Right ventricle myocardium inferior (tissue), 1 donor: ENCODE measurements at regions not wholly inside any gene's neighbourhood (a gene's known extent, or its start where the extent isn't known, plus 50 kb on each side); places are given as distances from the start of the nearest gene placed in this dataset.
"Not testable (repeated sequence)": the region's sequence is repeated elsewhere in the genome, so short reads cannot be mapped to it uniquely, and the experiment has no call there.

ENCODE experiments used
- ATAC-seq: fragments of 200-7000 bp; cut with Tn5 transposase; one replicate; pipeline ENCODE4 v1.9.1; 2020; ENCODE audit warnings: mild to moderate bottlenecking, moderate library complexity
- DNase-seq: peaks from one replicate; pipeline ENCODE4 v3.0.0; 2021; ENCODE audit errors: missing footprints
- intact Hi-C: fragments of 100-400 bp; cut with DNase I; formaldehyde crosslinking; loops from one replicate; pipeline ENCODE4 v1.11.0; 2022
- donor health status: DM: no; HTN: yes; CAD: no; lungs with severe emphysema.

GRCh38 chr5:42989190-42989589, 50.9 kb downstream of the ANXA2R start:
- ATAC-seq = no peak
- intact Hi-C loops = no loop called here
- no peak for DNase-seq

- DNase-seq (no peak), ATAC-seq (no peak)
- intact Hi-C loops = no loop called here
Observed at GRCh38 chr5:42988568-42988967, 51.6 kb downstream of the ANXA2R start.

DNA sequence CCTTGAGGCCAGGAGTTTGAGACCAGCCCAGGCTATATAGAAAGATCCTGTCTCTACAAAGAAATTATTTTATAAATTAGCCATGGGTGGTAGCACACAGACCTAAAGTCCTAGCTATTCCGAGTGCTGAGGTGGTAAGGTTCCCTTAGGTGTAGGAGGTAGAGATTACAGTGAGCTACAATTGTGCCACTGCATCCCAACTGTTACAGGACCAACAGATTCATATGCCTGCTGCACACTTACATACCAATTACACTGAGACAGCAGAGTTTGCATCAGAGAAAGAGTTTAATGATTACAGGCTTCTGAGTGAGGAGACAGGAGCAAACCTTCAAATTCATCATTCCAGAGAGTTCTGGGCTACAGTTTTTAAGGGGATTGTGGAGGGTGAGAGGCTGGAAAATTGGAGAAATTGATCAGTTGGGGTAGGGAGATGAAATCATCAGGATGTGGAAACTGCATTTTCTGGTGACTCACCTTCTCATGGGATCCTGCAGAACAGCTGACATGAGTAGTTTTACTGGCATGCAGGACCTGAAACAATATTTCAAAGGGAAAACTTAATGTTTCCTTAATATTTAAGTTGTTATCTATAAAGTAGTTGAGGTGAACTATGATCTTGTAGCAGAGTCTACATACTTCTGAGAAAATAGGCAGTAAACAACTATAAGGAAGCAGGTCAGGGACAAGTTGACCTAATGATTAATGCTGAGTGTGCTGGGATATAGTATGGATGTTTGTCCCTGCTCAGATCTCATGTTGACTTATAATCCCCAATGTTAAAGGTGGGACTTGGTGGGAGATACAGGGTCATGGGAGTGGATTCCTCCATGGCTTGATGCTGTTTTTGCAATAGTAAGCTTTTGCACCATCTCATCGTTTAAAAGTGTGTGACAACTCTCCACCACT, 54.7 kb downstream of the ANXA2R start:
- intact Hi-C loops = no loop called here
- ATAC-seq (no peak), DNase-seq (no peak)

DNA sequence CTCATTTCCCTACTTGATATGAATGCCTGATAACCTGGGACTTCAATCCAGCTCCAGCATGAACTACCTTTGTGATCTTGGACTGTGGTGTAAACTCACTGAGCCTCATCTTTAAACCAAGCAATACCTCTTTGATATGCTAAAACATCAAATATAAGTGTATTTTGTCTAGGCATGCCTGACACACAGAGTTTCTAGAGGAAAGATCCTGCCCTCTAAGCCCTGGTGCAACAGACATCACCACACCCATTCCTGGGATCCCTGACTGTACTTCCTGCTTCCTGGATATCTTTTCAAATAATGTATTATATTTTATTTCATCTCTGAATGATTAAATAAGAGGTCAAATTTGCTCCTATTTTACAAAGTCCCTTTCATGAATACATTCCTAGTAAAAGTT, 55.8 kb downstream of the ANXA2R start:
- intact Hi-C loops = no loop called here
- ATAC-seq (no peak), DNase-seq (no peak)

- ATAC-seq = no peak
- no peak for DNase-seq
- intact Hi-C loops = no loop called here
Observed at GRCh38 chr5:42982107-42982622, 58.0 kb downstream of the ANXA2R start.

- intact Hi-C loops, ATAC-seq, DNase-seq: not testable (repeated sequence)
Observed at GRCh38 chr5:42981417-42982106, 58.6 kb downstream of the ANXA2R start.

GRCh38 chr5:42981015-42981414, 59.1 kb downstream of the ANXA2R start:
- intact Hi-C loops, DNase-seq, ATAC-seq: not testable (repeated sequence)

DNA sequence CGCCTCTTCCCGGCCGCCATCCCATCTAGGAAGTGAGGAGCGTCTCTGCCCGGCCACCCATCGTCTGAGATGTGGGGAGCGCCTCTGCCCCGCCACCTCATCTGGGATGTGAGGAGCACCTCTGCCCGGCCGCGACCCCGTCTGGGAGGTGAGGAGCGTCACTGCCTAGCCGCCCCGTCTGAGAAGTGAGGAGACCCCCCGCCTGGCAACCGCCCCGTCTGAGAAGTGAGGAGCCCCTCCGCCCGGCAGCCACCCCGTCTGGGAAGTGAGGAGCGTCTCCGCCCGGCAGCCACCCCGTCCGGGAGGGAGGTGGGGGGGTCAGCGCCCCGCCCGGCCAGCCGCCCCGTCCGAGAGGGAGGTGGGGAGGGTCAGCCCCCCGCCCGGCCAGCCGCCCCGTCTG, 59.7 kb downstream of the ANXA2R start:
- intact Hi-C loops, ATAC-seq, DNase-seq: not testable (repeated sequence)

- intact Hi-C loops, DNase-seq, ATAC-seq: not testable (repeated sequence)
Observed at GRCh38 chr5:42979242-42979641, 60.9 kb downstream of the ANXA2R start.

- no peak for ATAC-seq
- intact Hi-C loops = no loop called here
- DNase-seq = no peak
Observed at GRCh38 chr5:42974536-42974935, 65.6 kb downstream of the ANXA2R start.

- ATAC-seq (no peak), DNase-seq (no peak)
- intact Hi-C loops = no loop called here
Observed at GRCh38 chr5:42970636-42971559, 69.2 kb downstream of the ANXA2R start.

GRCh38 chr5:42965934-42966333, 74.2 kb downstream of the ANXA2R start:
- ATAC-seq (no peak), DNase-seq (no peak)

GRCh38 chr5:42963412-42963811, 76.7 kb downstream of the ANXA2R start:
- DNase-seq (no peak), ATAC-seq (no peak)
- intact Hi-C loops = no loop called here

More at GRCh38 chr5:42965934-42966333, 74.2 kb downstream of the ANXA2R start:
- intact Hi-C loops = no loop called here

DNA sequence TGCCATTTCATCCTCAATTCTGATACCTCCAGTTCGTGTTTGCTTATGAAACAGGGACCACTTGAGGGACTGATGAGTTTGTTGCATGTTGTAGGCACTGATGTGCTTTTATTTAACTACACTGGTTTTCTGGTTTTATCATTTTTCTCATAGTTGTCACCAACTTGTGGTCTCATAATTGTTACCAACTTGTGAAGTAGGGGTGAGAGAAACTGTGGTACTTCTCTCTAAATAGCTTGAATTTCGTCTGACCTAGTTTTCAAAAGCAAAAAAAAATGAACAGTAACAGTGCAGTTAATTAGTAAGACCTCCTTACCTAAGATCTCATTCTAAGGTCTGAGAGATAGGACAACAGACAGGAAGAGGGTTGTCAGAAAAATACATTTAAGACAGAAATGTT, 78.0 kb downstream of the ANXA2R start:
- intact Hi-C loops = no loop called here
- ATAC-seq (no peak), DNase-seq (no peak)

DNA sequence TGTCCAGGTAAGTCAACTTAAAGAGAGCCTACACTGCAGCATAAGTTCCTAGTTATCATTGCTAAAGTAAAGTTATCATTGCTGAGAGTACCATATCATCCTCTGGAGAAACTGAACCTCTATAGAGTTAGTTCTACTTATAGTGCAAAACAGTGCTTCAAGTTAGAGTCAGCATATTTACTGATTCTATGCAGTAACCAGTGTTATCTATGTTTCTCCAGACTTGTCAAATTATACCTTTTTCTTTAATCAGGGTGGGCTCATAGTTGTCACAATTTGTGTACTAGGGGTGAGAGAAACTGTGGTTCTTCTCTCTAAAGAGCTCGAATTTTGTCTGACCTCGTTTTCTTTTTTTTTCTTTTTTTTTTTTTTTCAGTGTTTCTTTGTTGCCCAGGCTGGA, 79.6 kb downstream of the ANXA2R start:
- ATAC-seq (no peak), DNase-seq (no peak)
- intact Hi-C loops = no loop called here

DNA sequence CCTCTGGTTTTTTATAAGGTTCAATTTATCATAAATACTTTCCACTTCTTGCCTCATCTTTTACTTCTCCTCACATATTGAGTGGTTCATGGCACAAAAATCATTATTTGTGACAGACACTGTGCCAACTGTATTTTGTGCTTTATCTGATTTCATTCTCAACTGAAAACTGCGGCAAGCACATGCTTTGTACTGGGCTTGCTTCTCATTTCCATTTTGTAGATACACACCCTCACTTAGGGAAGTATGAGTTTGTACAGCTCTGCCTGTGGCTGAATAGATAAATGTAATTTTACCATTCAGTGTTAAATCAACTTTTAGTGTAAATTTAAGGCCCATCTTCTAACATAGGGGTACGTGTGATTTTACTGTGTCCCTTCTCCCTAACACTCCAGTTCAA, 83.6 kb downstream of the ANXA2R start:
- DNase-seq (no peak), ATAC-seq (no peak)
- intact Hi-C loops = no loop called here

GRCh38 chr5:42953041-42953440, 87.1 kb downstream of the ANXA2R start:
- no peak for DNase-seq
- intact Hi-C loops = no loop called here
- ATAC-seq = no peak

DNA sequence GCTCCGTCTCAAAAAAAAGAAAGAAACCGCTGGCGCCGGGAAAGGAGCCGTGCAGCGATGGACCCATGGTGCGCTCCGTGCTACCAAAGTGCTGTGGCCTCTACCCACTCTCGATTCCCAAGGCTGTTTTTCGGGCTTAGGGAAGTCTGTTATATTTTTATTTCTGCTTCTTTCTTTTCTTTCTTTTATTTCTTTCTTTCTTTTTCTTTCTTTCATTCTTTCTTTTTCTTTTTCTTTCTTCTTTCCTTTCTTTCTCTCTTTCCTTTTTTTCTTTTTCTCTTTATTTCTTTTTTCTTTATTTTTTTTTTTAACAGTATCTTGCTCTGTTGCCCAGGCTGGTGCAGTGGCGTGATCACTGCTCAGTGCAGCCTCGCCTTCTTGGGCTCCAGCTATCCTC, 87.5 kb downstream of the ANXA2R start:
- DNase-seq (no peak), ATAC-seq (no peak)
- intact Hi-C loops = no loop called here
